ENCODE measurements at regions not wholly inside any gene's neighbourhood (a gene's known extent, or its start where the extent isn't known, plus 50 kb on each side); places are given as distances from the start of the nearest gene placed in this dataset.

DNA sequence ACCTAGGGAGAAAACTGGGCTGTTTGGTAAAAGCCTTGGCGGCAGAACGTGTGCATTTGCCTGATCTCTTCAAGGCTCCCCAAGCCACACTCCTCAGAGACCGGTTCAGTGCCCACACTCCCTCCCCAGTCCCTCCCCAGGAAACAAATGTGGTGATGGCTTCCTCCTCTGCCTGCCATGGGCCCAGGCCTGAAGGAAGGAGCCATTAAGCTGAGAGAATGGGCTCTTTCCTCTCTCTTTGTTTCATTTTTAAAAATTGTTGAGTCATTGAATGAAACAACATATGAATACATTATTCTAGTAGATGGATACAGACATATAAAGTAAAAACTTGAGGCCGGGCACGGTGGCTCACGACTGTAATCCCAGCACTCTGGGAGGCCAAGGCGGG lies 50.6 kb upstream of the YWHAQ start:
- DNase-seq (no peak), ATAC-seq (peak in 1 of 2 donors; percentile 26)
- intact Hi-C loops (cut with DNase I) = no loop called here
- WGBS = 70% methylated on average over 7 of the region's 7 CpGs
- Histone ChIP-seq H3K4me1 (ENCODE audit: control insufficient read depth, insufficient read depth, low read length) (no peaks in the 10 kb centered on the region), H3K4me3 (ENCODE audit: low read length) (no peak overlapping the region), H3K27ac (ENCODE audit: low read length) (no peak overlapping the region), H3K9me3 (ENCODE audit: control insufficient read depth, low read length) (no peaks in the 10 kb centered on the region), H3K27me3 (ENCODE audit: control insufficient read depth, insufficient read depth) (no peaks in the 10 kb centered on the region)

DNA sequence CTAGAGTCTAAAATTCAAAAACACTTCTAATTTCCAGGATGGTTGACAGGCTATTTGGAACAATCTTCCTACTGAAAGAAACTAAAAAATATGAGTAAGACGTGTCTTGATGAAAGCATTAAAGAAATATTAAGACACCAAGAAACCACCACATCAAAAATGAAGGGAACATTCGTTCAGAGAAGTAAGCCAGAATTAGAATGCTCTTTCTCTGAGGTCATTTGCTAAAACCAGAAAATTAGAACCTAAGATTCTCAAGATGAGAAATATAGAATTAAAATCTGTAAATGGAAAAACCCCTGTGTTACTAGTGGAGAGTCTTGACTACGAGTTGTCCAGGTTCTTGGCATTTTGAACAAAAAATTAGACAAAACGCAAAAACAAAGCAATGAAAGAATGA lies 54.8 kb upstream of the YWHAQ start:
- no peak for ATAC-seq
- Histone ChIP-seq H3K27ac (ENCODE audit: low read length) (no peak overlapping the region), H3K4me1 (ENCODE audit: control insufficient read depth, insufficient read depth, low read length) (peaks cover under 1% of the 10 kb centered on the region), H3K4me3 (ENCODE audit: low read length) (no peak overlapping the region), H3K27me3 (ENCODE audit: control insufficient read depth, insufficient read depth) (no peaks in the 10 kb centered on the region), H3K9me3 (ENCODE audit: control insufficient read depth, low read length) (no peaks in the 10 kb centered on the region)
- intact Hi-C loops (cut with DNase I) = no loop called here
- 94% methylated on average over 4 of the region's 4 CpGs for WGBS
- no peak for DNase-seq

DNA sequence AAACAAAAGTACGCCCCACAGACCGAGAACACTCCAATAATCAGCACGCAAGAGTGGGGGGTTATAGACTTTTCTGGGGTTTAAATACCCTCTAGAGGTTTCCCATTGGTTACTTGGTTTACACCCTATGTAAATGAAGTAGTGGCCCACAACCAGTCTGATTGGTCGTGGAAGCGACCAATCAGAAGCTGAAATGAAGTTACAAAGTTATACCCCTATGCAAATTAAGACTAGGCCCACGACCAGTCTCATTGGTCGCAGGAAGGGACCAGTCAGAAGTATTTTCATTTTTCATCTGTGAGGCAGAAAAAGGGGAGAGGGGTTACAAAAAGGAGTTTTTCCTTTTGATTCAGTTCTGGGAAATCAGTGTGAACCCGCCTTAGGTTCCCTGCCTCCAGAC lies 55.3 kb upstream of the YWHAQ start:
- ATAC-seq = no peak
- H3K9me3 ChIP-seq (ENCODE audit: control insufficient read depth, low read length) = no peaks in the 10 kb centered on the region
- no peak overlapping the region for H3K27ac ChIP-seq (ENCODE audit: low read length)
- peaks cover 2% of the 10 kb centered on the region for H3K4me1 ChIP-seq (ENCODE audit: control insufficient read depth, insufficient read depth, low read length)
- no peaks in the 10 kb centered on the region for H3K27me3 ChIP-seq (ENCODE audit: control insufficient read depth, insufficient read depth)
- 99% methylated on average over 8 of the region's 8 CpGs for WGBS
- intact Hi-C loops (cut with DNase I) = no loop called here
- no peak overlapping the region for H3K4me3 ChIP-seq (ENCODE audit: low read length)
- DNase-seq = no peak

DNA sequence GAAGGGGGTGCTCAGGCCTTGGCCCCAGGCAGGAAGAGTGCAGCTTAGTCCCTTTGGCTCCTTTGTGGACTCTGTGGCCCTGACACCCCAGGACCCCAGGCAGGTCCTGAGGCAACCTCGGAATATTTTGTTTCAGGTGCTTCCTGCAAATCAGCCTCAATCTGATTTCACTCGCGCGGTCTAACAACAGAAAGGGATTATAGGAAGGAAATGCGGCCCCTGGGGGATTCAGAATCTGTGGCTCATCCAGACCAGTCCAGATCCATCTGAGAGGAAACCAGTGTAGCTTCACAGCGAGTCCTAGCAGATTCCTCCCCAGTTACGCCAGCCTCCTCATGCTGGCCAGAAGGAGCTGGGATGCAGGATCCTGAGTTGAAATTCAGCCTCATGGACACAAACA lies 59.5 kb upstream of the YWHAQ start:
- Histone ChIP-seq H3K27me3 (ENCODE audit: control insufficient read depth, insufficient read depth) (no peaks in the 10 kb centered on the region), H3K4me1 (ENCODE audit: control insufficient read depth, insufficient read depth, low read length) (peaks cover 6% of the 10 kb centered on the region), H3K4me3 (ENCODE audit: low read length) (no peak overlapping the region), H3K27ac (ENCODE audit: low read length) (peak overlapping the region; percentile 47), H3K9me3 (ENCODE audit: control insufficient read depth, low read length) (no peaks in the 10 kb centered on the region)
- 45% methylated on average over 7 of the region's 7 CpGs for WGBS
- intact Hi-C loops (cut with DNase I) = no loop called here
- DNase-seq (peak; percentile 65 to 76 (median 73)), ATAC-seq (peak; percentile 54 to 78)

DNA sequence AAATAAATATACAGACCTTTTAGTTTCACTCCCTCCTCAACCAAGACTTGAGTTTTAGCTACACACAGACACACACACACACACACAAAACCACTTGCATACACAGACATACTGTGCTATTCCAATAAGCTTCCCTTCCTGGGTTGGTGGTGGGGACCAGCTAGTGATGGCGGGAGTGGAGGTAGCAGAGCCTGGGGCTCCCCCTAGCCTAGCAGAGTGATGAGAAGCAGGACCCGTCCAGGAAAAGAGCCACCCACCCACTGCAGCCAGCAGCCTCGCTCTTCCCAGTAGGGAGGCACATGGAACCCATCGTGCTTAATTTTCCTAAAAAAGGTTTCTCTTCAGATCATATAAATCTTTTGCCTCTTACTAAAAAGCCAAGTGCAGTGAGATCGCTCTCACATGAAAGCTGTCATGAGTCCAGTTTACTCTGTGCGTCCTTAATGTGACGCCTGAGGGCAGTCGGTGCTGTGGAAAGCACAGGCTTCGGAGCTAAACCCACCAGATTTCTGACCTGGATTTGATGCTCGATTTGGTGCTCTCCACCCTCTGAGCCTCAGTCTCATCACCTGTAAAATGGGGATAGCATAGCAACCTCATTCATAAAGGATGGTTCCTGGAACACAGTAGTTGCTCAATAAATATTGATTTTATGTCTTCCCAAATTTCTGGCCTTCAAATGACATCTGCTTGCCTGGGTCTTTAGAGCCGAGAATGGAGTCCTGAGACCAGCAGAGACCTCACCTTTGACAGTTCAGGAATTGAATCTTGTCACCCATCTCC lies 60.1 kb upstream of the YWHAQ start:
- H3K4me1 ChIP-seq (ENCODE audit: control insufficient read depth, insufficient read depth, low read length) = peaks cover 6% of the 10 kb centered on the region
- WGBS = 89% methylated on average over 11 of the region's 11 CpGs
- no peaks in the 10 kb centered on the region for H3K9me3 ChIP-seq (ENCODE audit: control insufficient read depth, low read length)
- no peak overlapping the region for H3K4me3 ChIP-seq (ENCODE audit: low read length)
- intact Hi-C loops (cut with DNase I) = no loop called here
- DNase-seq (no peak), ATAC-seq (peak in 1 of 2 donors; percentile 15)
- no peaks in the 10 kb centered on the region for H3K27me3 ChIP-seq (ENCODE audit: control insufficient read depth, insufficient read depth)
- H3K27ac ChIP-seq (ENCODE audit: low read length) = no peak overlapping the region

DNA sequence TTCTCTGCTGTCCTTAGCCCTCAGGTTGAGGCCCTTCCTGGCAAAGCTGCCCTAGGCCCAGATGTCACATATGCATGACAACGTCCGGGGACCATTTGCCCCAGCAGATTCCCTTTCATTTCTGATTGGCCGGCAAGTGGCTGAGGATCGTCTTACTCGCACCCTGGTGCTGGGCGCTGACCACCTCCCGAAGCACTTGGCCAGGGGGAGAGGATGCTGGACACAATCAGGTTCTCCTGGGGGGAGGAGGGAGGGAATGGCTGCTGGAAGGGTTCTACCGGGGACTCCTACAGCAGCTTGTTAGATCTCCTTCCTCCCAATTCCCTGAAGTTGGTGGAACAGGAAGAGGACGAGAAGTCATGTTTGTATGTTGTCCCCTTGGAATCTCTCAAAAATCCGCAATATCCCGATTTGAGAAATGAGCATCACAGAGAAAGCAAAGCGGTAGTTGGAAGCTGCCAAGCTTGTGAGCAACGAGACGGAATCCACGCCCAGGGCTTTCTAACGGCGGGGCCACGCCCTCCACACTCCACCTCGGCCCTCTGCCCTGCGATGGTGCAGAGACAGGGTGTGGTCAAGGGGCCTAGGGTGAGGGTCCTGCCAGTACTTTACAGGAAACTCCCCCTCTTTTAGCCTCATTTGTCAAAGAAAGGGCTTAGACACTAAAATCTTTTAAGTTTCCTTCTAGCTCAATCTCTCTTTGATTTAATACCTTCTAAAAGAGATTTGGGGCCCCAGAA lies 61.8 kb upstream of the YWHAQ start:
- ATAC-seq = peak; percentile 46 to 64
- no peaks in the 10 kb centered on the region for H3K27me3 ChIP-seq (ENCODE audit: control insufficient read depth, insufficient read depth)
- H3K4me1 ChIP-seq (ENCODE audit: control insufficient read depth, insufficient read depth, low read length) = peaks cover 6% of the 10 kb centered on the region
- no peak overlapping the region for H3K4me3 ChIP-seq (ENCODE audit: low read length)
- WGBS = 41% methylated on average over 20 of the region's 20 CpGs
- DNase-seq = peak in 2 of 3 donors; percentile 55 to 70
- peak overlapping the region; percentile 81 for H3K27ac ChIP-seq (ENCODE audit: low read length)
- intact Hi-C loops (cut with DNase I) = no loop called here
- H3K9me3 ChIP-seq (ENCODE audit: control insufficient read depth, low read length) = no peaks in the 10 kb centered on the region

DNA sequence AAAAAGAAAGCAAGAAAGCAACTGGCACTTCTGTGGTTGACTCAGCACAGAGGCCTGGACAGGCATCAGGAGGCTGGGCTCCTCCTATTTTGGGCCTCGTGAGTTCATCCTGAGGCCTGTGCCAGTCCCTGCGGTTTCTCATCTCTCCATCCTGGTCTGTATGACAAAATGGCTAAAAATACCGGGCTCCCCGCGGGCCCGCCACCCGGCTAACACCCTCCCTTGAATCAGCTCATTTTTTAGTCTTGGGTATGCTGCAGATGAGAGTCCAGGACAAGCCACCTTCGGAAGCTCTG lies 62.3 kb upstream of the YWHAQ start:
- no peaks in the 10 kb centered on the region for H3K9me3 ChIP-seq (ENCODE audit: control insufficient read depth, low read length)
- no peaks in the 10 kb centered on the region for H3K27me3 ChIP-seq (ENCODE audit: control insufficient read depth, insufficient read depth)
- intact Hi-C loops (cut with DNase I) = no loop called here
- DNase-seq (peak in 2 of 3 donors; percentile 64 to 66), ATAC-seq (peak in 1 of 2 donors; percentile 84)
- peaks cover 6% of the 10 kb centered on the region for H3K4me1 ChIP-seq (ENCODE audit: control insufficient read depth, insufficient read depth, low read length)
- no peak overlapping the region for H3K27ac ChIP-seq (ENCODE audit: low read length)
- 36% methylated on average over 8 of the region's 8 CpGs for WGBS
- no peak overlapping the region for H3K4me3 ChIP-seq (ENCODE audit: low read length)

DNA sequence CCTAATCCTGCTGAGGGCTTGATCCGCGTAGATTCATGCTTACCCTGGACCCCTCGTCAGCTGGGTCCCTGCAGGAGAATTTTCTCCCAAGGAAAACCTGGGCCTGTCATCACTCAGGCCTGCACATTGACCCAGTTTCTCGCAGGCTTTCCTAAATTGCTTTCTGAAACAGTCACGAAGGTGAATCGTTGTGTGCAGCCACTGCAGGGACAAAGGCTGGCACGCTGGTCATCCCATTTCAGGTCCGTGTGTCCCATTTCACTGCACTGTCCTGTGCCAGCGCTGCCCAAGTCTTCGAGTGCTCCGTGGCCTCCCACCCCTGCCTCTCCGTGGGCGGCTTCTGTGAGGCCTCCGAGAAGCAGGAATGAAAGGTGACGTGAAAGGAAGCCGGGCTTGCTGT lies 62.8 kb upstream of the YWHAQ start:
- no peak overlapping the region for H3K4me3 ChIP-seq (ENCODE audit: low read length)
- intact Hi-C loops (cut with DNase I) = no loop called here
- H3K9me3 ChIP-seq (ENCODE audit: control insufficient read depth, low read length) = no peaks in the 10 kb centered on the region
- ATAC-seq = no peak
- peaks cover 6% of the 10 kb centered on the region for H3K4me1 ChIP-seq (ENCODE audit: control insufficient read depth, insufficient read depth, low read length)
- H3K27ac ChIP-seq (ENCODE audit: low read length) = peak overlapping the region; percentile 15
- no peaks in the 10 kb centered on the region for H3K27me3 ChIP-seq (ENCODE audit: control insufficient read depth, insufficient read depth)
- no peak for DNase-seq
- 93% methylated on average over 16 of the region's 16 CpGs for WGBS

DNA sequence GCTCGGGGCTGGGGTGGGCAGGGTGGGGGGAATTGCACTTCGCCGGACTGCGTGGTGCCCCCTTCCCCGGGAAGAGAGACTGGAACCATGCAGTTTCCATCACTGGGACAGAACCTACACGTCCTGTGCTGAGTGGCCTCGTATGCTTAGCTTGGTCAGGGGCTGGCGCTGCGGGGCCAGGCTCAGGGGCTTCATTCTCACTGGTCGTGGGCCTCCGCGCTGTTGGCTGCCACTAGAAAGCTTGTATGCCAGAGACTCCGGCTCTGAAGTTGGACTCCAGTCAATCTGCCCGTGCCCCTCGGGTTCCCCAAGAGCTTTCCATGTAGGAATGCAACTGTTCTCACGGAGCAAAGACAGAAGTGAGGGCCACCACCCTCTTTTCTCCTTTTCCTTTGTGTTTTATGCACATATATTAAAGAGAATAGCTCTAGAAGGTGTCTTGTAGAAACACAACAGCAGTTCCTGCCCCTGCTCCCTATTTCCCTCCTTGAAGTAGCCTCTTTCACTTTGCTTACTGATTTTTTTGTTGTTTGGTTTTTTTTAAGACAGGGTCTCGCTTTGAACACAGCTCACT lies 64.0 kb upstream of the YWHAQ start:
- intact Hi-C loops (cut with DNase I) = no loop called here
- H3K4me3 ChIP-seq (ENCODE audit: low read length) = no peak overlapping the region
- H3K4me1 ChIP-seq (ENCODE audit: control insufficient read depth, insufficient read depth, low read length) = peaks cover 6% of the 10 kb centered on the region
- DNase-seq (no peak), ATAC-seq (no peak)
- no peak overlapping the region for H3K27ac ChIP-seq (ENCODE audit: low read length)
- WGBS = 91% methylated on average over 17 of the region's 17 CpGs
- no peaks in the 10 kb centered on the region for H3K27me3 ChIP-seq (ENCODE audit: control insufficient read depth, insufficient read depth)
- H3K9me3 ChIP-seq (ENCODE audit: control insufficient read depth, low read length) = no peaks in the 10 kb centered on the region

DNA sequence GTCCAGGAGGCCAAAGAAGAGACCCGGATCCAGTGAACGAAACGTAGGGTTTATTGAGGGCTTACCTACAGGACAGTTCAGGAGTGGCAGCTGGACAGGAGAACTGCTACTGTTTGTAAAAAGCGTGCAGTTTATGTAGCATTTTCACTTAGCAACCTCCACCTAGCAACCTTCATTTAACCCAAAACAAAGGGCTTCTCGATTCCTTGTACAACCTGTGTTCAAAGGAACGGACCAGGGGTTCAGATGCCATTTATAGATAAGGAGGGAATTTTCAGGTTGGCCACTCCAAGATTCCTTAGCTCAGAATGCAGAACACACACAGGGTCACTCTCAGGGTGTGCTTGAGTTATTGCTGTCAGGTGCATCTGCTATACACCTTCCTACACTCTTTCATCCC lies 65.1 kb upstream of the YWHAQ start:
- intact Hi-C loops (cut with DNase I) = no loop called here
- H3K9me3 ChIP-seq (ENCODE audit: control insufficient read depth, low read length) = no peaks in the 10 kb centered on the region
- ATAC-seq (no peak), DNase-seq (no peak)
- H3K27ac ChIP-seq (ENCODE audit: low read length) = no peak overlapping the region
- WGBS = 88% methylated on average over 6 of the region's 6 CpGs
- H3K27me3 ChIP-seq (ENCODE audit: control insufficient read depth, insufficient read depth) = no peaks in the 10 kb centered on the region
- H3K4me3 ChIP-seq (ENCODE audit: low read length) = no peak overlapping the region
- H3K4me1 ChIP-seq (ENCODE audit: control insufficient read depth, insufficient read depth, low read length) = peaks cover 4% of the 10 kb centered on the region

DNA sequence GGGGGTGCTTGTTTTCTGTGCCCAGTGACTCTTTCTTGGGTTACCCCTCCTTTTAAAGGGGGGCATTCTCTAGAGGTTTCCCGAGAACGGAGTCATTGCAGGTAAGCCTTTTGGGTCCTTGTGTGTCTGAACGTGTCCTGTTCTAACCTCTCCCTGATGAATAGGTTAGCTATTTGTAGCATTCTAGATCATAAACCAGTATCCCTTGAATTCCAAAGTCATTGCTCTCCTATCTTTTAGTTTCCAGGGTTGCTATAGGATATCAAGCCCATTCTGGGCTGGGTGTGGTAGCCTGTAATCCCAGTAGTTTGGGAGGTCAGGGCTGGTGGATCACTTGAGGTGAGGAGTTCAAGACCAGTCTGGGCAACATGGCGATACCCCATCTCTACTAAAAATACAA lies 65.9 kb upstream of the YWHAQ start:
- WGBS = 69% methylated on average over 4 of the region's 4 CpGs
- Histone ChIP-seq H3K27me3 (ENCODE audit: control insufficient read depth, insufficient read depth) (no peaks in the 10 kb centered on the region), H3K4me1 (ENCODE audit: control insufficient read depth, insufficient read depth, low read length) (peaks cover 4% of the 10 kb centered on the region), H3K27ac (ENCODE audit: low read length) (no peak overlapping the region), H3K9me3 (ENCODE audit: control insufficient read depth, low read length) (no peaks in the 10 kb centered on the region), H3K4me3 (ENCODE audit: low read length) (no peak overlapping the region)
- ATAC-seq (no peak), DNase-seq (no peak)
- intact Hi-C loops (cut with DNase I) = no loop called here
